HG03139 (cell line): ENCODE measurements at regions not wholly inside any gene's neighbourhood (a gene's known extent, or its start where the extent isn't known, plus 50 kb on each side); places are given as distances from the start of the nearest gene placed in this dataset.

ENCODE experiments used
- ATAC-seq: cut with Tn5 transposase; IDR thresholded peaks from one replicate; pipeline ENCODE4 v1.9.1; 2021; ENCODE audit not compliant: unreplicated experiment

DNA sequence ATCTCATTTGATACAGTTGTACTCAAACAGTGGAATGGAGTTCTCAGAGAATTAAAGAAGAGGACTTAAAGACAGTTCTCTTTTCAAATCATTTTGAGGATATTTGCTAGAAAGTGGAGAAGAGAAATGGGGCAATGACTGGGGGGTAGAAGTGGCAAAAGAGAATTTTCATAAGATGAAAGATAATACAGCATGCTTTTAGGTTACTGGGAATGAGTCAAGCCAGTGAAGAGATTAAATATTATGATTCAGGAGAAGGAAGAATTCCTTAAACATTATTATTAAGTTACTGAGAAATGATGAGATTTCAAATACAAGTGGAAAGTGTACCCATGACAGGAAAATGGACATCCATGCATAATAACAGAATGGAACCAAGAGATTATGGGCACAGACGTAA is 219.0 kb upstream of the DKK2 start:
- no peak for ATAC-seq

DNA sequence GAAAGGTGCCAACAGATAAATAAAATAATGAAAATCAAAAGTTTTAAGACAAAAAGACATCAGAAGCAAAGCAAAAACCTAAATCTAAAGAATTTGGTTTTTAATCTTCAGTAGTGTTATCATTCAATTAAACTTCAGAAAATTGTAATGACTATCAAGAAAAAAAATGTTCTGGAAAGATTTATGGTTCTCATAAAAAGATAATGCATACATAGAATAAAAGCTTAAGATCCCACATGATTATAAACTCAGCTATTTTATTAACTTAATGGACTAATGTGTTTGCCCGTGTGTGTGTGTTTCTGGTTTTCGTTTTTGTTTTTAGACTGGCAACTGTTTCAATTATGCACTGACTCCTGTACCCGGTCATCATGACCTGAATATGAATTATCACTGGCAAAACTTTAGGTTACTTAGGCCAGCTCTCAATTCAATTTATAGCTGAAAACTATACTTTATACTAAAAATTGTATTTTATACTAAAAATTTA is 217.5 kb upstream of the DKK2 start:
- ATAC-seq: no peak

DNA sequence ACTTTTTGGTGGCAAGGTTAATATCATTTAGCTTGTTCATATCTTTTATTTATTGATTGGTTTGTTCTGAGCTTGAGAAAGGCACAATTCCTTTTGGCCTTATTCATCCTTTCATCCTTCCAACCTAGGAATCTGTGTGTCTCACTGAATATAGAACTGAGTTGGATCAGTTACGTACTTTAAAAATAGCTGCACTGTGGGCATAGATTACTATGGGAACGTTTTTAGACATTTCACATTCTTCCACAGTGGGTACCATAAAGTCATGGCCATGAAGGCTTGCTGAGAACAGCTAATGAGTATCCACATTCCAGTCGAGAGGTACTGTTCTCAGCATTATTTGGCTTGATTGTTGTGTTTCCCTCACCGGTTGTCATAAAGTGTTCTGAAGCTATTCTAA is 217.0 kb upstream of the DKK2 start:
- no peak for ATAC-seq

DNA sequence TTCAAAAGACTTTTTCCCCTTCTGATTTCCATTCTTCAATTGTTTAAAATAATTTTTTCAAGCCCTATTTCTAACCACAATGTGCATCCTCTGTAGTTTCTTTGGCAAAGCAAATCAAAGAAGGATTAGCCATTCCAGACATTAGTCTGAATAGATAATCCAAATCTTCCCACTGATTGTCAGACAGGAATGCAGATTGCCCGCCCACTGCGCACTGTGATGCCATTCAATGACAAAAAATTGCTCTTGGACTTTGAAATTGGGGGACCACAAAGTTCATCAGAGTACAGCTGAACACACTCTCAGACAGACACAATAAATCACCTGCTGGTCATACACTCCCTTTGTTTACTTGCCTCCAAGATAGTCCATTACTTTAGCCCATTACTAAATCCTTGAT is 216.5 kb upstream of the DKK2 start:
- no peak for ATAC-seq

DNA sequence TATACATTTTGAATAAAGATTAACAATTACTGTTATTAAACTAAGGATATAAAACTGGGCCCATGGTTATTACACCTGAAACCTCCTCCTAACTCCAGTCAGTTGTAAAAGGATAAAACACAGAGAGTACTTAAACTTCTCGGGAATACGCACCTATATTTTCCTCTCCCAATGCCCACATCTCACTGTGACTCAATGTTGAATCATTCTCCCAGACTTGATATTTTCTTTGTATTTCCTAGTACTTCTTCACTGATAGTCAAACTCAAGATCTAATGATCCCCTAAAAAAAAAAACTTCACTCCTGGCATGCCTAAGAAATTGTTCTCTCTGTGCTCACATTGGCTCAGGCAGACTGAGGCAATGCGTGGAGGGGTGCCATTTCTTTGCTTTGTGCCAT is 212.5 kb upstream of the DKK2 start:
- ATAC-seq: no peak

DNA sequence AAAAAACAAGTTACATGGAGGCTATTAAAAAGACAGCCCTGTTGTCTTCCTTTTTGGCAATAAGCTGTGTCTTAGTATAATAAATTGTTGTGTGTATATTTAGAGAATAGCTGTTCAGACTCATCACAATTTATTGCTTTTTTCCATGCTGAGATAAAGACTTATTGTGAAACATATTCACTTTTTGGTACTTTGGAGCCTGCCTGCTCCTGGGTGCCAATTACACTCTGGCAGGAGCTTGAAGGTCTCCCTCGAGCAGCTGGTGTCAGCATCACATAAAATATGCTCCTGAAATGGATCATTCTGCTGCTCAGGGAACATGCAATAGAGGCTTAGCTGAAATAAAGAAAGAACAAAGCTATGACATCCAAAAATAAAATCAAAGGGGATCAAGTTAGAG is 211.6 kb upstream of the DKK2 start:
- ATAC-seq: no peak

DNA sequence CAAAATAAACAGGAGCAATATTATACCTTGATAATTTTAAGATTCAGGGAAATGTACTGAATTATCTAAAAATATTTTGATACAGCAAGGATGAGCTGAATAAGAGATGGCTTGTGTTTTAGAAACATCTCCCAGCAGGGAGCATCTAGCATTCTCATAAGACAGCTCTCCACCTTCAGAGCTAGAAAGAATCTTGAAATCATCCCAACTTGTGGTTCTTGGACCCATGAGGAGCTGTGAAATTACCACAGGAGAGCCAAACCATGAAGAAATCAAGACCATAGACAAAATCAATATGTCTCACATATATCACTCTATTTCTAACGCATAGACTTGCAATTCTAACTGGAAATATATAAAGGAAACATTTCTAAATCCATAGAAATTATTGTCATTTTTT is 210.6 kb upstream of the DKK2 start:
- ATAC-seq: no peak

DNA sequence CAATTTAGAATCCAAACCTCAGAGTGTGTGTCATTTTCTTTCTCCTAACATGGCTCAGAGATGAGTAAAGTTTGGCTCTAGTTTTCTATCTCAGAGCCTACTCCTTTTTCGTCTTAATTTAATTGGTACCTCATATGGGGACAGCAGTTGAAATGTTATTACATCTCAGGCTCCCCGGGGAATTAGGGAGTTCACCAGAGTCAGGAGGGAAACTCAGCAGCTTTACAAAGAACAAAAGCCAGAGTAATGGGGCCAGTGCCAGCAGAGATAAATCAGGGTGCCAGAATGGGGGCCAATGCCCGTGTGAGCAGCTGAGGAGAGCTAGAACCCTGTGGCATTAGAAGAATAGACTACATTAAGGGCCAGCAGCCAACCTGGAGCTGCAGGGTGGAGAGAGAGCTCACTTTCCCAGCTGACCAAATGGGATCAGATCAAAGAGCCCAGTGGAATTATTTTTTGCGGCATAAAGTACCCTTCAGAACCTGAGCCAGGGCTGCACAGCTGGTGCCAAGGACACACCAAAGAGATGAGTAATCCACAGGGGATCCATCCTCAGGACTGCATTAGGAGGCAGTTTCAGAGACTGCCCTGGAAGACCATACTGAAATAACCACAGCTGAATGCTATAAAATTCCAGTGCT is 207.1 kb upstream of the DKK2 start:
- ATAC-seq: no peak

DNA sequence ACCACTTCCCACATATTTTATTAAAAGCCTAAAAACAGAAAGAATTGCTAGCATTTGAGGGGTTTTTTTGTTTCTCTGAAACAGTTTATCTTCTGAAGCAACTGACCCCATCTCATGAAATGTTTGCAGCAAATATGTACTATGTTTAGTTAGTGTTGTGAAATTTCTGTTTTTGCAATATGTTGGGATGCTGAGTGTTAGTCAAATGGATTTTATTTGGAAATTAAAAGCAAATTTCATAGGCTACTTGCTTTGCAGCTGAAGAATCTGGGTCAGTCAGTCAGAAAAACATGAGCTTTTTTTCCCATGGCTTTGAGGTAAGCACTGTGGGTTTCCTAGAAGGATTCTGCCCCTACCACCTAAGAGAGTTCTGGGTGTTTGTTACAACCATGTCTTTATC is 184.9 kb upstream of the DKK2 start:
- no peak for ATAC-seq

DNA sequence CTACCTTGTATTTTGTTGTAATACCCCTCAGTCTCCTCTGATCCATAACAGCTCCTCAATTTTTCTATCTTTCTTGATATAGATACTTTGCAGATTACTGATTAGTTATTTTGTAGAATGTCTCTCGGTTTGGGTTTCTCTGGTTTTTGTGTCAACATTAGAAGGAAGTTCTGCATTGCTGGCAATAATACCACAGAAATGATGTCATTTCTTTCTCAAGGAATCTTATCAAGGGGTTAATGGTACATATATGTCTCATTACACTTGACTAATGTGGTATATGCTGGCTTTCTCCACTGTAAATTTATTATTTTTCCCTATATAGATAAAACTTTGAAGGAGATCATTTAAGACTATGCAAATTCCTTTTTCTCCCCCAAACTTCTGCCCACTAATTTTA is 183.6 kb upstream of the DKK2 start:
- no peak for ATAC-seq

DNA sequence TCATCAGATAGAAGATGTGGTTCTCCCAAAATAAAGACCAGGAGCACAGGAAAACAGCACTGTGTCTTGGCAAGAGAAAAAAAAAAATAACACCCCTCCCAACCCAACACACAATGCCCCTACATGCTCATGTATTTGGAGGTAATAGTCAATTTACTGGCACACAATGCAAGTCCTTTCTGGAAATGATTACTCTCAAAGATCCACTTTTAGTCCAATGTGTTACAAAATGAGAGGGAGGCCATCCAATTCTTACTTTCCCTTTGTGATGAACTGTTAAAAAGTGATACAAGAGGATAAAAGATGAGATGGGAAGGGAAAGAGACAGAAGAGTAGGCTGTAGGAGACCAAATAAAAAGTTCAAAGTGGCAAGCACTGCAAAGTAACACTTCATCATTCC is 180.3 kb upstream of the DKK2 start:
- ATAC-seq: no peak

DNA sequence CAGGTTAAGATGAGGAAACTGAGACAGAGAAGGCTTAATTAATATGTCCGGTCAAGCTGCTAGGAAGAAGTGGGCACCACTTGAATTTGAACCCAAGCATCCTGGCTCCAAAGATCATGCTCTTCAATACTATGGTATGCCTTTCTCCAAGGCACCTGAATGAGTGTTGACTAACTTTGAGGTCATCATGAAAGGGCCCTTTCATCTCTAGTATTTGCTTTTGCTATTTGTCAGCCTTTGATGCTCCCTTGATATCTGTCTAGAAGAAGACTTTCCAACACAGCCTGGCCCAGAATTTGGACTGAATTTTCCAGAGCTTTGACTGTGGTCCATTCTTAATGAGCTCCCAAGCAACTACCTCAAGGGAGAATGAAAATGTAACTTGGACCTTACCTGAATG is 179.1 kb upstream of the DKK2 start:
- no peak for ATAC-seq

DNA sequence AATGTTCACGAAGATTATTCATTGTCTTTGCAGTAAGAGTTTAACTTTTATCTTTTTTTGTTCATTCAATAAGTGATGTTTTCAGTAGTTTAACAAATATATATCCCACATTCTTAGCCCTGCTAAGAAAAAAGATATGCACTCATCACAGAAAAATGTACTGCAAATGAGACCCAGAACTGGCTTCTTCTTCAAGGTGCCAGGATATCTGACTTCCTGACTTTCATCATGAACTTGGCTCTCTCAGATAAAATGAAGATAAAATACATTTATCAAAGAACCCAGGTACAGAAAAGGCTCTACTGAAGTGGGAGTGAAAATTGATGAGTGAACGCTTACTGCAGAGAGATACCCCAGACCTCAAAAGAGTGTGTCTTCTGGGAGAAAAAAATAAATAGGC is 177.8 kb upstream of the DKK2 start:
- ATAC-seq: no peak

DNA sequence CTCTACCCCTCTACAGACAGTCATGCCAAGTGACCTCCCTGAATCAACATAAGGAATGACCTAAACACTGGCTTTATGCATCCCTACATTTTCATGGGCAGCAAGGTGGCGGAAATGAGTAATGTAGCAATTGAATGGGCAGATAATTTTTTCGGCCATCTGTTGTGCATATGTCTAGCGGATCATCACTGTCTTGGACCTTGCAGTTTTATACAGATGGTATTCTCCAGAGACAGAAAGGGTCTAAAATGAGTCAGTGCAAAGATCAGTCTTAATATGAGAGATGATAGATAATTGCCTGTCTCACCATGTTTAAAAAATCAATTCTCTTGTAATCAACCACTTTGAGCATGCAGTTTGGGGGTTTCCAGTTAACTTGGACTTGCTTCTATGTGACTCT is 177.3 kb upstream of the DKK2 start:
- no peak for ATAC-seq

DNA sequence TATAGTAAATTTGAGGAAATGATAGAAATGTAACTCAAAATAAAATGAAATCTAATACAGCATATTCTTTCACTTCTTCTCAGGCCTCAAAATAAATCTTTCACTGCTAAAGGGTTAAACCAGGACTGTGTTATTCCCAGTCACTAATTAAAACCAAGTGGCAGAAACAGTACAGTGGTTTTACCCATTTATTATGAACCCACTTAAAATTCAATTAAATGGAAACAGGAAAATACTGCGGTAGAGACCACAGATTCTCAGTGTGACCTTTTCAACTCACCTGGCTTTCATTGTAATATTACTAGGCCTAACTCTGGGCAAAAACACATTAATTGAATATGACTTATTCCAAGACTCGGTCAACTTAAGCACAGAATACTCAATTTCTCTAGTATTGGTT is 176.5 kb upstream of the DKK2 start:
- ATAC-seq: no peak

DNA sequence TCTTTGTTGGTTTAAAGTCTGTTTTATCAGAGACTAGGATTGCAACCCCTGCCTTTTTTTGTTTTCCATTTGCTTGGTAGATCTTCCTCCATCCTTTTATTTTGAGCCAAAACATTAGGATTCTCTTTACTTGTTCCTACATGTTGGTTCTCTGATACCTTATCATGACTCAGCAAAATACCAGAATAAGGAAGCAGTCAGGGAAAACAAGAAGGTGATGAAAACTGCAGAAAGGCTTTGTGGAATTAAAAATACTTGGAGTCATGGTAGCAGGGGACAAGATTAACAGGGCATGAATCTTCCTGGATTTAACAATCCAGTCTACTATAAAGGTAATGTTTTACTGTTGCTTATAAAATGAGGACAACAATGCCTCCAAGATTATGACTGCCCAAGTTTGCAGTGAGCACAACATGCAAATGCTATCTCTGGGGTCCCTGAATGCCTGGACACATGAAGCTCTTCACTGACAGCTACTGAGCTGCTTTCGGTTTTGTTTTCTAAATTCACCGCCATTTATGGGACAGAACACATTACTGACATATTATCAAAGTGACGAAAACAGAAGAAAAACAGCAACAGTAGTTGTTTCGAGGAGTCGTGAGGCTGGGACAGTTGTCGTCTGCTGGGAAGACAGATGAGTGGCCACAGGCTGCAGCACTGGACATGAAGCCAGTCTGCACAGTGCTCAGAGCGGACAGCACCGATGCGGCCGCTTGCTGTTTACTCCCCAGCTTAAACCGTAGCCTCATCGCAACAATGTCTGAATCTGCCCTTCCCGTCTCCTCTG is 174.5 kb upstream of the DKK2 start:
- ATAC-seq: no peak

DNA sequence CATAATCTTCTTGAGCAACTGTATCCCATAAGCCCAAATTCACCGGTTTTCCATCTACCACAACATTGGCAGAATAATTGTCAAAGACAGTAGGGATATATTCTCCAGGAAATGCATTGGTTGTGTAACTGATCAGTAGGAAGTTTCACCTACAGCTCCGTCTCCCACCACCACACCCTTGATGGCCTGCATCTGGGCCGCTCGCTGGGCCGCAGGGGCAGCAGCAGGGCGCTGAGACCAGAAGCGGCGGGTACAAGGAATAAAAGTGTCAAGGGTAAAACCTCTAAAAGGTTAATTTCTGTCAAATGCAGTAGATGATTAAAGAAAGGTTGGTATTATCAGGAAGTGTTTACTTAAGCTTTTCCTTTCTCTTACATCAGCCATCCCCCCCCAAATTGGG is 167.6 kb upstream of the DKK2 start:
- no peak for ATAC-seq

DNA sequence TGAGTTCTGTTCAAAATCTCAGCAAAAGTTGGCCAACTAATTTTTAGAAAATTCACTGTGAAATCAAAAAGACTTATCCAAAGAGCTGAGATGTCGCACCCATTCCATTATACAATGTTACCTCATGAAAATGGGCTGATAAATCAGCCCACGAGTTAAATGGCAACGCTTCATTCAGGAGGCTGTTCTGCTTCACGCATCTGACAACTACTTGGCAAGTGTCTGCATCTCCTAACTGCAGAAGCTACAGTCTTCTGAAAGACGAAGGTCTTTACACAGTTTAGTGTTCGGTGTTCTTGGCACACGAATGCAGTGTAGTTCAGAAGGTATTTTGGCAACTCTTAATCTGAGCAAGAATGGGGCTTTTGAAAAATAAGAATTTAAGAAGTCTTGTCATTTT is 166.6 kb upstream of the DKK2 start:
- ATAC-seq: no peak

DNA sequence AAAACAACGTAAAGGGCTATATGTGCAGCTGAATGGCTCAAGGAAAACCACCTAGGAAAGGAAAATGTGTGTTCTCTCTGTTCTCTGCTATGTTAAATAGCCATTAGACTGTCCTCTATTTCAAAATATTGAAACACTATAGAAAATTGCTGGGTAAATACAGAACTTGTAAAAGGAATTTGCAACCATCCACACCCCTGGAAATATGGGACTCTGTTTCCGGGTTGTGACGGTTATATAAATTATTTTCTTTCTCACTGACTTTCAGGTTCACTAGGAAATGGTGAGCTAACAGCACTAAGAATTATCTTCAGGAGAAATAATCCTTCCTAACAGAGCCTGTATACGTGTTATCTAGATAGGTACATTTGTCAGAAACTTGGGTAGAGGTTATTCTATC is 161.0 kb upstream of the DKK2 start:
- no peak for ATAC-seq

DNA sequence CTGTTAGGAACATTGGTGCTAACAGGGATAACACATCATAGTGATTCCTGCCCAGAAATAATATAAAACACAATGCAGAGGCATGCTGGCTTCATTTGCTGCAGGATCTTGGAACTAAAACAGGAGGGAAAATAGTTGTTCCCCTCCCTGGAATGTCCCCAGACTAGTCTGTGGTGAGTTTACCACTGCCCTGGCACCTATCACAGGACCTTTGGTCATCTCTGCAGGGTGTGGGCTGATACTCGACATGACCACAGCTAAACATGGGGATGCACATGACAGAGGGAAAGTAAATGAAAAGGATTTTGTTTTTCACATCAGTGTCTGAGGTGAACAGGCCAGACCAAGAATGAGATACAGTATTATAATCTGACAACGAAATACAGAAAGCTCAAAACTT is 160.2 kb upstream of the DKK2 start:
- ATAC-seq: no peak

DNA sequence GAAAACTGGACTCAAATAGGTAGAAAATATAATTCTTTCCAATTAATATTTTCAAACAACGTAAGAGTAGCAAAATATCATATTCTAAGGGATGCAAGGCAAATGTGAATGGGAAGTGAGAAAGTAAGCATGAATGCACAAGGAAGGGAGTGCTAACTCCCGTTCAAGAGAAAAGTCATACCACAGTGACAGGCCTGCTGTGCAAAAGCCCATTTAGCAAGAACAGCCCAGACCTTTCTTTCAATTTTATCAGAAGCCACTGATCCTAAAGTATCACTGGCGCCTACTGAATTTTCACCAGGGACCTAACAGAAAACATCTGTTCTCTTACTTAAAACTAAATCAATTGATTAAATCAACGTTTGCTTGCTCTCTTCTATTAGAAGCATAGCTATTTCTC is 157.9 kb upstream of the DKK2 start:
- ATAC-seq: no peak

DNA sequence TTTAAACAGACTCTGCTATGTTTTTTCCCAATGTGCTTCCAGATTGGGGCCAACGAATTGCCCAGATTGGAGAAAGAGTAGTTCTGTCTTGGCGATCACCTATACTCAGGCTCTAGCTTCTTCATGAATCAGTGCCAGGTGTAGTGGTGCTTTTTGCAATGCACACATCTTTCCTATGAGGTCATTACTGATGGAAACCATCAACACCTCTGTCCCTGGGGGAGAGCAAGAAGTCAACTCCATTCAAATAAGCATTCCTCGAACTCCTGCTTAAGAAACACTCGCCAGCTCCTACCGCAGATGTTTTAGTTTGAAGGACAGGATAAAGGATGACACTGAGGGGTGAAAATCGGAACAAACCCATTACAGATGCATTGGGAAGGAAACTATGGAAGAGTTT is 156.5 kb upstream of the DKK2 start:
- ATAC-seq: no peak

DNA sequence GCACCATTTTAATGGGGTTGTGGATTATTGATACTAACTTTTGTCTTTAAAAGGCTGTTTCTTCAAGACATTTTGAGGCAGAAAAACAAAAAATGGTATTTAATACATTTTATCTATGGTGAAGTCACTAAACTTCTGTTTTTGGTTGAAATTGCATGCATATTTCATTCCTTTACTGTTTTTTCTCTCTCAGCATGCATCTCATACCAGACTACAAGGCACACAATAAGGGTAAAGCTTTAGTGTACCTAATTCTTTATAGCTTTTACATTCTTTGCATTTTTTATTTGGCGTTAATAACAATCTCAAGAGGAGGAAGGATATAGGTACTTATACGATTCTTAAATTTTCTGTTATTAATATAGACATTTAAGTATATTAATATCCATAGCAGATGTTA is 151.0 kb upstream of the DKK2 start:
- no peak for ATAC-seq
